H4 (cell line): ENCODE measurements at regions not wholly inside any gene's neighbourhood (a gene's known extent, or its start where the extent isn't known, plus 50 kb on each side); places are given as distances from the start of the nearest gene placed in this dataset.
A peak's percentile ranks its signal among the peaks of the same experiment; 100 is the strongest.

Experiments
- DNase-seq: peaks from one replicate; pipeline ENCODE4 v3.0.0-alpha.2; 2015; ENCODE audit warnings: low spot score

DNA sequence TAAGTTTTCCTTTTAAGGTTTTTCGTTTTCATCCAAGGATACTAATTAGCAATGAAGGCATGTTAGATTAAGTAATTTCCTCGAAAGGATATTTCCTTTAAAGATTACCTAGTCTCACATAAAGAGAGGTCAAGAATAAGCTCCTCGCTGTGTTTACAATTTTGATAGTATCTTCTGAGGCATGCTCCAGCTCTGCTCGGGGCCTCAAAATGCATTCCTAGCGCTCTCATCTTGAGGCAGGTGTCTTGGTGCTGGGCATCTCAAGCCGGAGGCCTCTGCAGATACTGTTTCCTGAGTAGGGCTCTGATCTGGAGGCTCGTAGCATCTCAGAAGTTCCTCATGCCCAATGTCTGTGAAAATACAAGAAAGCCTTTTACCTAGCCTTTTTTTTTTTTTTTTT, 128.6 kb upstream of the SNX19 start:
- DNase-seq, result no peak

DNA sequence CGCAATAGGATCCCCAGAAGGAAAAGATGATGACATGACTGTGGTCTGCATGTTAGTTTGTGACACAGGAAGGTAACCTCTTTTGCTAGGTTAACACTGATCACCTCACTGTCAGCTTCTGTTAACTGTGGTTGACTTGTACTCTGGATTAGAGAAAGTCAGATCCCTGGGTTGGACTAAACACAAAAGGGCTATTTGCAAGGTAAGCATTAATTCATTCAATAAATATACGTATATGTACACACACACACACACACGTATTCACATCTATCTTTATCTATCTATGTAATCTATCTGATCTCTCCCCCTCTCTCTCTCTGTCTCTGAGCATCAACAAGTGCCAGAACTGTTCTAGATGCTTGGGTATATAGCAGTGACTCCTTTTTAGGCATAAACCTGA, 136.1 kb upstream of the SNX19 start:
- no peak for DNase-seq

DNA sequence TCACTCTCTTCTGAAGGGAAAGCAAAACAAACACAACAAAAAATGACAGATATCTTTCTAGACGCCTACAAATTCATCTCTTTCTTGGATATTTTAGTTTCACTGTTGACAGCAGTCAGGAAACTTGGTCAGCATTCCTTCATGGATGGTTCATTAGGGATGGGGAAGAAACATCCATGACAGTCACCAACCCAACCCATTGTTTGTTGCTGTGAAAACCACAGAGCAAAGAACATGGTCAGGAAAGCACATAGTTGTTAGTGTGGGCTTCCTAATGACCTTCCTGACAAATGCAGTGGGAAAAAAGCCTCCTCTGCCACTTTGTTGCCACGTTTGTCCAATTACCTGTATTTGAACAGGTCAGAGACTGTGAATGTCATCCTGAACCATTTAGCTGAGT, 139.8 kb upstream of the SNX19 start:
- DNase-seq, result no peak

DNA sequence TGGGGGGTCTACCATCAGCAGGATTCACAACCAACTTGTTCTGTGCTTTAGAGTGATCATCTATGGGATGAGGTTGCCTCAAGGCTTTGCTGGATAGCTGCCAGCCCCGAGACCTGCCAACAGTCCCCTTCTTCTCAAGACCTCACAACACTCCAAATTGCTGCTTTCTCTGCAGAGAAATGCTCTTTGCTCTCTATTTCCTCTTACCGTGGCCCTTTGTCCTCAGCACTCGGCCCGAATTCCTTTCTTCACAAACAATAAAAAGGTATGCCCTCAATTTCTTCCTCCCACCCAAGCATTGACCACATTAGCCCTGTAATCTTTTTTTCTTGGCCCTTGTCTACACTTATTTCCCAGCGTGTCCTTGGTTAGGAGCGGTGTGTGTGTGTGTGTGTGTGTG, 147.4 kb upstream of the SNX19 start:
- DNase-seq, result no peak

DNA sequence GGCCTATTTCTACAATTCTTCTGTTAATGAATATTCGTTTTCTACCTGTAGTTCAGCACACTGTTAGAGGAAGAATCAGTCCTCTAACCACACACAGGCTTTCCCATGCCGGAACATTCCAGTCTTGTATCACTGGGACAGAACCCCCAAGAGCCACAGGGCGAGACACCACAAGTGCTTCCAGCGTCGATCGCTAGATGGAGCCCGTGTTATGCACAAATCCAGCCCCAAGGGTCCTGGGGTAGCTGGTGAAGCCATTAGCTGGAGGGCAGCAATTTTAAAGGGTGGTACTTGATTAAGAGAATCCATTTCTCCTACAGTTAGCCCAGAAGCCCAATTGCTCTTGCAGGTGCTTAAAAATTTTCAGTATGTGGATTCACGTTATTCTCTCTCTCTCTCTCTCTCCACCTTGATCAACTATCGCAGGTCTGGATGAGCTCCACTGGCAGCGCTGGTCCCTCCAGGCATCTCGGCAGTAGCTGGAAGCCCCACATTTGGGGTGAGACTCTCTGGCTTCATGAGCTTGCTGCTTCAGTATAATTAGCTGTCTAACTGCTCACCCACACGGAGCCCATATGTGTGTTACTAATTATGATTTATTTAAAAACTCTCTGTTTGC, 148.2 kb upstream of the SNX19 start:
- DNase-seq, result peak; percentile 58

DNA sequence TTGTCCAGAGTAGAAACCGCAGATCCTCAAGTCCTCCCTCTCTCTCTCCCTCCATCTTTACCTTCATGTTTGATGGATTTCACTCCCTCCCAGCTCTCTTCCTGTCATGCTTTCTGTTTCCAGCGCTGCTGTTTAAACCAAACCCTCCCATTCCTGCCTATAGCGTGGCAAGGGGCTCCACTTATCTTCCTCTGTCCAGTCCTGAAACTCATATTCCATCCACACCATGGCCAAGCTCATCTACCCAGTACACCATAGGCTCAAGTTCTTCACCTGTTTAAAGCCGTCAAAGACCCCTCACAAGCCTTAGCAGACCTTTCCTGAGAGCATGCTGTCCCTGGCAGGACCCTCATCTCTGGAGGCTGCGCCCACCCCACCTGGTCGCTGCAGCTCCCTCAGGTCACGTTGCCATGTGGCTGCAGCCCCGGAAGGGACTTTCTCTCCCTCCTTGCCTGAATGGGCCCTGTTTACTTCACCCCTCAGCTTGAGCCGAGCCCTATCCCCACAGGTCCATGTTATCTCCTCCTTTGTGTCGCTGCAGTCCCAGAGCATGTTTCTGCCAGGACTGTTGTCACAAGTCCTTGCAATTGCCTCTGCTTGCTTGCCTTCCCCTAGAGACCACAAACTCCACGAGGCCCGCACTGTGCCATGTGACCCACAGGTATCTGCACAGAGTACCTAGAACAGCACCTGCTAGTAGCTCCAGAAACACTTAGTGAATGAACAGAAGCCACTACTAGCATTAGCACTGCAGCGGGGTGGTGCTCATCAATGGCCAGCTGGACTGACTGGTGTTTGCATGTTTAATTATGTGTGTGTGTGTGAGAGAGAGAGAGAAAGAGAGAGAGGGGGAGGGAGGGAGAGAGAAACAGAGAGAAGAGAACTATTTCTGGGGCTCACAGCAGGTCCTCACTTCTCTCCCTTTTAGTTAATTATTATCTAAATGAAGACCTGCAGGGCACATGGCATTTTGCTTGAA, 149.4 kb upstream of the SNX19 start:
- no peak for DNase-seq

DNA sequence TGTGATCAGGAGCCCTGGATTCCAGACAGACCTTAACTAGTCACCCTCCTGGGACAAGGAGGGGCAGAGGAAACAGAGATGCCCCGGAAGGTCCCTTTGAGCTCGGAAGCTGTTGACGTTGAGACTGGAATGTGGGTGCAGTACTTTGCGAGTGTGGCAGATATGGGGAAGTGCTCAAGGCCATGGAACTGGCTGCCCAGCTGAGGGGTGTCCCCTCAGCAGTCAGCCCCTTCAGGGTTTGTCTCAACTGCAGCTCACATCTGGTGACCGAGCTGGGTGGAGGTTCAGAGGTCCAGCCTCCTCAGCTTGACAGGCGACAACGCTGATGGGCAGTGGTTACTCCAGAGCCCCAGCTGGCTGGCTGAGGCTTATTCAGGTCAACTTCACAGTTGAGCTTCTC, 150.3 kb upstream of the SNX19 start:
- no peak for DNase-seq

DNA sequence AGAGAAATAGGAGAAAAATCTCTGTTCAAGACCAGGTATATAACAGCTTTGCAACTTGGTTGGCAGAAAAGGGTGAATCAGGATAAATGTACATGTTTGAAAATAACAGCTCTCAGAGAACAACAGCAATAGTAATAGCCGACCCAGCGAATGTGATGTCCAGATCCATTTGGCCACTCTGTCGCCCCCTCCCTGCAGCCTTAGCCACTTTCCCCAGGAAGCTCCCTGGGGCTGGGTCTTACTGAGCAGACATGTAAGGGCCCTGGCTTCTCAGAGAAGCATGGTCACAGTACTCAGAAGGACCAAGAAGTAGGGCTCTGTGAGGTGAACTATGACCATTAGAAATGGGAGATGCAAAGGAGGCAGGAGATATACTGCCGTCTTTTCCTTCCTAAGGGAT, 154.1 kb upstream of the SNX19 start:
- no peak for DNase-seq

DNA sequence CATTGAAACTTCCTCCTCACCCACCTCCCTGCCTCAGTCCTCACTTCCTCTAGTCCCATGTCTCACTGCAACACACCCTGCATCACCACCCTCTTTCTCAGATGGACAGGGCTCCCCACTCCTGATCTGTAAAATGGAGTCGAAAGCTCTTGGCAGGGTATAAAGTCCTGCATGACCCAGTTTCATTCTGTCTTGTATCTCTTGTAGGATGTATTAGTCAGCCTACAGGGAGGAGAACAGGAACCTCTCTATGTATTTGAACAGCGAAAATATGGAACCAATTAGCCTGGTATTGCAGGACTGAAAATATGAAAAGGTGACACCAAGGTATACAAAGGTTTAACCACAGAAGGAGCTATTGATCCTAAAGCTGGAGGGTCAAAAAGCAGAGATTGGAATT, 156.9 kb upstream of the SNX19 start:
- no peak for DNase-seq

DNA sequence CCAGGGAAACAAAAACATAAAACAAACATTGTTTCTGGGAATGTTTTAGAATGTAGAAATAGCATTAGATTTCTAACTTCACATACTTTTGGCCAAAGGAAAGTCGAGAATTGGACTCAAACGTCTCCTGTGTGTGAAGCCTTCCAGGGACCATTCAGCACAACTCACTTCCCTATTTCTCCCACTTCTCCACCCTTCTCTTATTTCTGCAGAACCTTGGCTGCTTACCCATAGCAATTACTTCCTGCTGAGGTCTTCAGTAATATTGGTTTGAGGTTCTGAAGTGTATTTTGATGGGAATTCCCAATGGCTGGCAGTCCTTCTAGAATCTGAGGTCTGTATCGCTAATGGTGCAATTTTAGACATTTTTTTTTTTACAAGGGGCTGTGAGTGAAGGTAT, 158.3 kb upstream of the SNX19 start:
- DNase-seq, result no peak

DNA sequence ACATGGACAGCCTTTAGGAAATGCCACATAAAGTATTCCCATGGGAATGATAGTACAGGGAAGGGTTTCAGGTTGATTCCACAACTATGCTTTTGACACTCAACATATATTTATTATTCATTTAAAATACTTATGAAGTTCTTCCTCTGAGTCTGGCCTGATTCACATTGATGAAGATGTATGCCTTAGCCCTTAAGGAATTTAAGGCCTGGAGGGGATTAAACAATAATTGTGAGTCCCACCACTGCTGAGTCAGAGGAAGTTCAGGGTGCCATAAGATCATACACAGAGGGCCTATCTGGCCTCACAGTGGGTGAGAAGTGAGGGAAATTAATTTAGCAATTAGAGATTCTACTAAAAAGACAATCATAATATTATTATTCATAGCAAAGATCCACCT, 161.1 kb upstream of the SNX19 start:
- DNase-seq, result no peak

DNA sequence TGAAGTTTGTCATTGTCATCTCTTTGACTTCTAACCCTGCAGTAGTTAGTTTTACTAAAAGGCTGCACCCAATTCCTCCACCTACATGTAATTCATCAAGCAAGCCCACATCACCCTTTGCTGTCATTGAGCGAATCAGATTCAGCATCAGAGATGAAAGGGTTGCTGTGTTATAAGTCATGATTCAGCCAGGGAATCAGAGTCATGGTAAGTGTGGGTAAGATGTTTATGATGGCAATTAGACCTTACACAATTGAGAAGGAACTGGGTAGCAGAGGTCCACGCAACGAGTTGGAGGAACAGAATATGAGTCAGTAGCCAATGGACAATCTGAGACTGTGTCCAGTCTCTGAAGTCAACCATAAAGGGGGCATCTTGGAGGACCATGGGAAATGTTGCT, 162.8 kb upstream of the SNX19 start:
- no peak for DNase-seq

DNA sequence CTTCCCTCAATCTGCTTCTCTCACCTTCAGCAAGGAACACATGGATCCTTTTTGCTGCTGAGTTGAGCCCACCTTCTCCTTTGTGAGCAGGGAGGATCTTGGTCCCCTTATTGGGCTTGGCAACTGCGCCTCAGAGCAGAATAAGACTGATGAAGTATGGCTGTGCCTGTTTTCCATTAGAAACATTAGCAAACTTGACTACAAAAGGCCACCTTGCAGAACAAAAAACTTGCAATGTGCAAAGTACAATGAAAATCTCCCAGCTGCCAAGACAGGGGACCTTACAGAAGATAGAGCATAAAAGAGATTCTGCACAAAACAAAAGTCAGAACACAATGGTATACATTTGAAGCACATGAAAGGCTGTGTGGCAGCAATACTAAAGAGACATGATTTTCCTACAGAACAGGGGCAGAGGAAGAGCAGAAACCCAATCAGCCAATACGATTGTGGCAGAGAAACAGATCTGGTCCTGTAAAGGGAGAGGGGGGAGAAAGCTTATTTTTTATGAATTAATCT, 173.5 kb upstream of the SNX19 start:
- no peak for DNase-seq

DNA sequence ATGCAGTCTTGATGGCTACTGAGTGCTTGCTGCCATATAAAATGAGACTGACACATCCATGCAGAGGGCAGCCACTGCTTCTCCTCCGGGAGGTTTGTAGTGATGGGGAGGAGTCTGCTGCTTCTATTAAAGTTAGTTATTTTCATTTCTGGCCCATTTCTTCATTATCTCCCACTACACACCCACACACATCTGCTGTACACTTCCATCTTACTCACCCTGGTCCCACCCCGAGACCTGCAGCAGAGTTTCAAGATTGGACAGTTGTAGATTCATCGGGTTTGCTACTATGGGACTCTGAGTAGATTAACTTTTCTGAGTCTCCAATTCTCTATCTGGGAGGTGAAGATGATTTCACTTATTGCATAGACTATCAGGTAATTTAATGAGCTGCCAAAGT, 176.2 kb upstream of the SNX19 start:
- no peak for DNase-seq

DNA sequence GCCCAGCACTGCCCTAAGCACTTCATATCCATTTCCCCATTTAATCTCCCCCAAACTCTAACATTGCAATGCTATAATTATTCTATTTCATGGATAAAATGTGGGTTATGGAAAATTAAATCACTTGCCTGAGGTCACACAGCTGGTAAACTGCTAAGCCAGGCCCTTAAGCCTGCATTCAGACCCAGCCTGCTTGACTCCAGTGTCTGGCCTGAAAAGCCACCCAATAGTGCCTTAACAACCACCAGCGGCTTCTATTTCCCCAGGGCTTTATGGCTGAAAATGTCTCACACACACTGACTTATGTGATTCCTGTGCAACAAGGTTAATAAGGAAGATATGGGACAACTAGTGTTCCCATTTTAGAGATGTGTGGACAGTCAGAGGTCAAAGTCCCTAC, 178.5 kb upstream of the SNX19 start:
- DNase-seq, result no peak

DNA sequence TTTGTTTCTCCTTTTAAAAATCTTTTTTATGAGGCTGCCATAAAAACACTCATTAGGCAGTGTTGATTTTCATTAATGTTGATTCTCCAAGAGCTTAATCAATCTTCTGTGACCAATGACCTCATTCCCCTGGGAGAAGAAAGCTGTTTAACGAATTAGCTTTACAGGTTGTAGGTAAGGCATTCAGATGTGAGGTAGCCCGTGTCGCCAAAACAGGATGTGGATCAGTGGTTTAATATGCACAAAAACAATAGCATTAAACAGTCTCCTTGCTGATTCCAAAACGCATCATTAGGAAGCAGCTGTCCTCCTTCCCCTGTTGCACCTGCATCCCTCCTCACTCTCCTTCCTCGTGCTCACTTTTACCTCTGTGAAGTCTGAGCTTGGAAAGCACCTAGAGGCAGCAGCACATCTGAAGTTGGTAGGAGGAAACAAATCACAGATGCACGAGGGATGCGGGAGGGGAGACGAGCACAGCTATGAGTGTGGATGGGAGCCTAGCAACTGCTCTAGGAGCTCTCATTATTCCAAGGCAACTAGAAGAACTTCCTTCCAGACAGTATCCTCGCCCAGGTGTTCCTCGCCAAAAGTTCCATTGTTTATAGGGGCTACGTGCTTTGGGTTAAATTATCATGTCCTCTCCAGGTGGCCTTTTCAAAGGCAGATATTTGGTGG, 179.4 kb upstream of the SNX19 start:
- no peak for DNase-seq

DNA sequence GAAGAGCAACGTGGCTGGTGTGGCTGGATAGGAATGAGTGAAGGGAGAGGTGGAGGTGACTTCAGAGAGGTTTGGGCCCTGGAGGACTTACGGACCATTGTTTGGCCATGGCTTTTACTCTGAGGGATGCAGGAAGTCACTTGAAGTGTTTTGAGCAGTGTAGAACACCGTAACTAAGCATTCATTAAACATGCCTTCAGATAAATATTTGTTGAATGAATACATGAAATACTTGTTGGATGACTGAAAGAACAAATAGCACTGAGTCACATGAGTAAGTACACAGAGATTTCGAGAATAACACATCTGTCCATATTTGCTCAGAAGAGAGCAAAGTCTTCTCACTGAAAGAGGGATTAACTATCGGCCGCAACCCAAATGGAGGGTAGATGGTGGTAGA, 182.7 kb upstream of the SNX19 start:
- DNase-seq, result no peak

DNA sequence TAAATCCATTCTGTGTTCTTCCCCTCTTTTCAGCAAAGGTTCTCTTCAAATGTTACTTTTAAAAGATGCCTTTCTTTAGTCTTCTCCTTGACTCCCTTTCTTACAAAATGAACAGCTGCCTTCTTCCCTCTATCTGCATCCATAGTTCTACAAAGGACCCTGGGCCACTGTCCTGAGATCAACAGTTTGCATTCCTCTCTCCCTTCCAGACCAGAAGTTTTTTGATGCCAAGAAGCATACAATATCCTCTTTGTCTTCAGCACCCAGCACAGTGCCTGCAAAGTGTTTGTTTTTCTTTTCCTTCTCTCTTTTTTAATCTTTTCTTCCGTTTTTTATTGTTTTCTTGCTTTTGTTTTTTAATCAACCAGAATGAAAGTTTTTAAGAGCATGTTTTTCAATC, 183.5 kb upstream of the SNX19 start:
- DNase-seq, result no peak

DNA sequence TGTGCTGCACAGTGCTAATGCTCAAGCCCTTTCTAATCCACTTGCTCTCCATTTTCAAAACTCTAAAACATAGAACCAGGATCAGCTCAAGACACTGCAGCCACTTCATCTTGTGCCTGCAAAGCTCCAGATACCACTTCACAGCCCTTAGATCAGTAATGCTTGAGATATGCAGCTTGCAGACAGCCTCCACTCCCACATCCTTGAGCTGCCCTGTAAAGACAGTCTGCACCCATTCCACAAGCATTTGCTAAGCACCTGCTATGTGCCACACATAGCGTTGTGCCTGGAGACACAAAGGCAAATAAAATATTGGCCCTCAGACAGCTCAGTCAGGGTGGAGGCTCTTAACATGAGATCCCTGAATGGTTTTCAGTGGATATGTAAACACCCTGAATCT, 192.5 kb upstream of the SNX19 start:
- DNase-seq, result no peak

DNA sequence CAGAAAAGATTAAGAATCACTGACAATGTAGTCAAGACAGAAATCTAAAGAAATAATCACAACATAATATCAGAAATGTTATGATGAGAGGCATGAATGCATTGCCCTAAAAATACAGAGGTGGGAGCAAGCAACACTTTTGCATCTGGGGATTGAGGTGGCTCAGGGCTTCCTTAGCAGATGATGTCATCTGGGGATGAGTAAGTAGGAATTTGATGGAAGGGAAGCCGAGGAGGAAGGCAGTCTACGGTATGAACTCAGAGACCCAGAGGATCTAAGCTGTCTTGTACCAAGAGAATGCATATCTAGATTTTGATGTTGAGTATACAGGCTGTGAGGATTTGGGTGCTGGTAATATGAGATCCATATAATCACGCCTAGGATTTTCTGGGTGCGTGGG, 193.0 kb upstream of the SNX19 start:
- no peak for DNase-seq

DNA sequence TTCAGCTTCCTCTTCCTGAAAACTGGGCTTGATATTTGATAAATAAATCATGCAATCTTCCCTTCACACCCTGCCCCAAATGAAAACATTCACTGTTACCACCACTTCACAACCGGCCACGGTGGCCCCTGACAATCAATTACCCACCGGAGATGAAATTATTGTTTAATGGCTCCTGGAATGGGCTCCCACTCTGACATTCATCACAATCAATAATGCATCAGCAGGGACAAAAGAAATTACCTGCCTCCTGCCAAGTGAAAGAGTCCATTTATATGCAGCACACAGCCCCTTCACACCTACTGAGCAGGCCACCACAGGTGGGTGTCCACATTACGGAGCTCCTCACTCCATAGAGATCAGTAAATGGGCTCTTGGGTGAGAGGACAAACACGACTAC, 193.5 kb upstream of the SNX19 start:
- no peak for DNase-seq

DNA sequence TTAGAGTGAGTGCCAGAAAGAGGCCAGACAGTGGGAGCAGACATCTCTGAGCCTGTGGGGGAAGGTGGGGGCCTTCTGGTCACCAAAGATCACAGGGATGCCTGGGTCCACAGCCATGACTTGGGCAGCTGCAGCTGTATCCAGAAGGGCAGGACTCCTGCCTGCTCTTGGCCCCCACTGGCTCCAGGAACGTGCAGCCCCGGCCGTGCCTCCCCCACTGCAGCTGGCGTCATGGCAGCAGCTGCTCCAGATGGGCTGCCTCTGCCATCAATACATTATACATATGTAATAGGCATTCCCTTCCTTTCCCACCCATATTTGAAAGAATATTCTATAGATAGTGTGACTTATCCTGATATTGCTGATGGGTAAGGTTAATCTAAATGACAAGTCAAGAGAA, 195.5 kb upstream of the SNX19 start:
- DNase-seq, result no peak

DNA sequence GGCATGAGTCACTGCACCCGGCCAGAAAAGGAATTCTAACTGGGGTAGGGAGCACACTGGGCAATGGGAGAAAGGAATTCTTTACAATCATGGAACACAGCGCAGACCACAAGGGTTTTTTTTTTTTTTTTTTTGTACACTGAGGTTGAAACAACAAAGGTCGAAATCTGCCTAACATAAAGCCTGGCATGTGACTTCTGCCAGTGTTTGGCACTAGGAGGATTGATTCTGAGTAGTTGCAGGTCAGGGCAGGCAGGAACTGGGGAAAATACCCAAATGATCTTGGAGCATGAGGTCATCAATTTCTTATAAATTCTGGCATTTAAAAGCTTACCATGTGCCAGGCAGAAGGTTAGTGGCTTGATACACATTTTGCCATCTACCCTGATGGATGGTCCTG, 202.0 kb upstream of the SNX19 start:
- peak; percentile 31 for DNase-seq
